MM.1S (cell line): ENCODE measurements at regions not wholly inside any gene's neighbourhood (a gene's known extent, or its start where the extent isn't known, plus 50 kb on each side); places are given as distances from the start of the nearest gene placed in this dataset.

Experiments
- DNase-seq: peaks from one replicate; pipeline ENCODE4 v3.0.0-alpha.2; 2015
- H2AFZ ChIP-seq: fragments of 300-600 bp; sonication (generic); 2 replicates; pipeline ENCODE4 v1.6.0; 2016; ENCODE audit warnings: antibody characterized with exemption, low read length
- H3F3A ChIP-seq: fragments of 300-600 bp; sonication (generic); 2 replicates; pipeline ENCODE4 v1.6.1; 2016; ENCODE audit warnings: mild to moderate bottlenecking, antibody characterized with exemption, low read length, moderate library complexity, mixed read lengths; ENCODE audit not compliant: insufficient read depth
- H3K27ac ChIP-seq: fragments of 300-600 bp; sonication (generic); 2 replicates; pipeline ENCODE4 v1.5.1; 2016; ENCODE audit warnings: mild to moderate bottlenecking, low read length
- H3K27me3 ChIP-seq: fragments of 300-600 bp; sonication (generic); replicated peaks from 2 replicates; pipeline ENCODE4 v1.6.0; 2016; ENCODE audit warnings: low read length; ENCODE audit not compliant: insufficient read depth
- H3K36me3 ChIP-seq: fragments of 300-600 bp; sonication (generic); replicated peaks from 2 replicates; pipeline ENCODE4 v1.6.1; 2016; ENCODE audit warnings: mild to moderate bottlenecking, low read length, mixed read lengths; ENCODE audit not compliant: insufficient read depth
- H3K4me1 ChIP-seq: fragments of 300-600 bp; sonication (generic); 2 replicates; pipeline ENCODE4 v1.6.1; 2016; ENCODE audit warnings: low read length, mixed read lengths
- H3K4me2 ChIP-seq: fragments of 300-600 bp; sonication (generic); 2 replicates; pipeline ENCODE4 v1.6.0; 2016; ENCODE audit warnings: low read depth, low read length
- H3K4me3 ChIP-seq: fragments of 300-600 bp; sonication (generic); 2 replicates; pipeline ENCODE4 v1.5.1; 2016; ENCODE audit warnings: low read length, mixed read lengths
- H3K79me2 ChIP-seq: fragments of 300-600 bp; sonication (generic); 2 replicates; pipeline ENCODE4 v1.6.1; 2016; ENCODE audit warnings: mixed run types, low read length, mixed read lengths
- H3K9ac ChIP-seq: fragments of 300-600 bp; sonication (generic); 2 replicates; pipeline ENCODE4 v1.6.1; 2016; ENCODE audit warnings: low read length, mixed read lengths
- H3K9me2 ChIP-seq: fragments of 300-600 bp; sonication (generic); replicated peaks from 2 replicates; pipeline ENCODE4 v1.6.1; 2016; ENCODE audit warnings: mild to moderate bottlenecking, low read length, mixed read lengths; ENCODE audit not compliant: insufficient read depth
- H3K9me3 ChIP-seq: fragments of 300-600 bp; sonication (generic); replicated peaks from 2 replicates; pipeline ENCODE4 v1.6.1; 2016; ENCODE audit warnings: mild to moderate bottlenecking, low read length, mixed read lengths; ENCODE audit not compliant: insufficient read depth
- H4K20me1 ChIP-seq: fragments of 300-600 bp; sonication (generic); 2 replicates; pipeline ENCODE4 v1.6.1; 2016; ENCODE audit warnings: mild to moderate bottlenecking, low read length, moderate library complexity, mixed read lengths; ENCODE audit not compliant: insufficient read depth
- CTCF ChIP-seq: fragments of 300-600 bp; sonication (generic); IDR thresholded peaks from 2 replicates; pipeline ENCODE4 v1.5.1; 2016; ENCODE audit warnings: antibody characterized with exemption, low read length, mixed read lengths
- EZH2 ChIP-seq: fragments of 300-600 bp; sonication (generic); optimal IDR thresholded peaks from 2 replicates; pipeline ENCODE3; 2017; ENCODE audit warnings: low read depth, mild to moderate bottlenecking, antibody characterized with exemption, low read length, mixed read lengths
- EZH2phosphoT487 ChIP-seq: fragments of 300-600 bp; sonication (generic); IDR thresholded peaks from 2 replicates; pipeline ENCODE4 v1.6.1; 2018; ENCODE audit warnings: antibody characterized with exemption, low read length

GRCh38 chrX:116806288-116806802 is 343.6 kb upstream of the CT83 start:
- Histone ChIP-seq H3K9me2 (no peaks in the 10 kb centered on the region), H3K27ac (no peak overlapping the region)
- TF ChIP-seq EZH2 (no peak), CTCF (no peak), EZH2phosphoT487 (no peak)

GRCh38 chrX:116801943-116802342 is 339.2 kb upstream of the CT83 start:
- Histone ChIP-seq H3K27me3 (no peaks in the 10 kb centered on the region), H3K4me1 (no peaks in the 10 kb centered on the region), H3F3A (no peaks in the 10 kb centered on the region), H3K27ac (no peak overlapping the region), H3K36me3 (no peaks in the 10 kb centered on the region), H3K4me3 (no peak overlapping the region), H2AFZ (no peak overlapping the region), H3K9me3 (no peaks in the 10 kb centered on the region), H3K9ac (no peak overlapping the region), H4K20me1 (no peaks in the 10 kb centered on the region), H3K4me2 (no peak overlapping the region), H3K9me2 (no peaks in the 10 kb centered on the region), H3K79me2 (no peaks in the 10 kb centered on the region)
- DNase-seq, result no peak
- TF ChIP-seq CTCF, result no peak
- no peak for TF ChIP-seq EZH2
- TF ChIP-seq EZH2phosphoT487, result no peak

More at GRCh38 chrX:116806288-116806802, 343.6 kb upstream of the CT83 start:
- H3K36me3 ChIP-seq, result no peaks in the 10 kb centered on the region
- H3K9me3 ChIP-seq, result no peaks in the 10 kb centered on the region
- no peak overlapping the region for H2AFZ ChIP-seq
- no peaks in the 10 kb centered on the region for H3F3A ChIP-seq
- no peaks in the 10 kb centered on the region for H3K4me1 ChIP-seq
- no peak overlapping the region for H3K4me2 ChIP-seq
- no peaks in the 10 kb centered on the region for H3K27me3 ChIP-seq
- H4K20me1 ChIP-seq, result no peaks in the 10 kb centered on the region
- no peak for DNase-seq
- no peak overlapping the region for H3K4me3 ChIP-seq
- H3K9ac ChIP-seq, result no peak overlapping the region
- no peaks in the 10 kb centered on the region for H3K79me2 ChIP-seq

GRCh38 chrX:116781926-116782325 is 319.1 kb upstream of the CT83 start:
- H3K27ac ChIP-seq, result no peak overlapping the region
- H4K20me1 ChIP-seq, result no peaks in the 10 kb centered on the region
- H3K9me2 ChIP-seq, result no peaks in the 10 kb centered on the region
- no peaks in the 10 kb centered on the region for H3K36me3 ChIP-seq
- no peaks in the 10 kb centered on the region for H3K79me2 ChIP-seq
- H3K9me3 ChIP-seq, result no peaks in the 10 kb centered on the region
- no peak for DNase-seq
- no peak overlapping the region for H2AFZ ChIP-seq
- TF ChIP-seq EZH2phosphoT487, result no peak
- no peak for TF ChIP-seq CTCF
- TF ChIP-seq EZH2, result no peak
- H3K4me2 ChIP-seq, result no peak overlapping the region
- H3K9ac ChIP-seq, result no peak overlapping the region
- no peaks in the 10 kb centered on the region for H3K27me3 ChIP-seq
- H3K4me3 ChIP-seq, result no peak overlapping the region
- no peaks in the 10 kb centered on the region for H3F3A ChIP-seq
- no peaks in the 10 kb centered on the region for H3K4me1 ChIP-seq
